Fibroblast of villous mesenchyme (primary cell): ENCODE measurements at regions not wholly inside any gene's neighbourhood (a gene's known extent, or its start where the extent isn't known, plus 50 kb on each side); places are given as distances from the start of the nearest gene placed in this dataset.
A peak's percentile ranks its signal among the peaks of the same experiment; 100 is the strongest.

Experiments
- DNase-seq: peaks from one replicate; pipeline ENCODE4 v3.0.0-alpha.2; 2010; ENCODE audit warnings: low read depth
- H3K4me3 ChIP-seq: 2 replicates; pipeline ENCODE4 v1.5.1; 2011; ENCODE audit warnings: low read depth, mild to moderate bottlenecking, low read length
- TF ChIP-seq, protein P1 (sequence below): IDR thresholded peaks from 2 replicates; pipeline ENCODE4 v1.5.1; 2012; ENCODE audit warnings: low read depth, mild to moderate bottlenecking, low read length; ENCODE audit not compliant: insufficient read depth

- TF ChIP-seq, protein P1, sequence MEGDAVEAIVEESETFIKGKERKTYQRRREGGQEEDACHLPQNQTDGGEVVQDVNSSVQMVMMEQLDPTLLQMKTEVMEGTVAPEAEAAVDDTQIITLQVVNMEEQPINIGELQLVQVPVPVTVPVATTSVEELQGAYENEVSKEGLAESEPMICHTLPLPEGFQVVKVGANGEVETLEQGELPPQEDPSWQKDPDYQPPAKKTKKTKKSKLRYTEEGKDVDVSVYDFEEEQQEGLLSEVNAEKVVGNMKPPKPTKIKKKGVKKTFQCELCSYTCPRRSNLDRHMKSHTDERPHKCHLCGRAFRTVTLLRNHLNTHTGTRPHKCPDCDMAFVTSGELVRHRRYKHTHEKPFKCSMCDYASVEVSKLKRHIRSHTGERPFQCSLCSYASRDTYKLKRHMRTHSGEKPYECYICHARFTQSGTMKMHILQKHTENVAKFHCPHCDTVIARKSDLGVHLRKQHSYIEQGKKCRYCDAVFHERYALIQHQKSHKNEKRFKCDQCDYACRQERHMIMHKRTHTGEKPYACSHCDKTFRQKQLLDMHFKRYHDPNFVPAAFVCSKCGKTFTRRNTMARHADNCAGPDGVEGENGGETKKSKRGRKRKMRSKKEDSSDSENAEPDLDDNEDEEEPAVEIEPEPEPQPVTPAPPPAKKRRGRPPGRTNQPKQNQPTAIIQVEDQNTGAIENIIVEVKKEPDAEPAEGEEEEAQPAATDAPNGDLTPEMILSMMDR = no peak
- DNase-seq = no peak
Observed at GRCh38 chr9:80619356-80619755, 1047.6 kb downstream of the TLE4 start.

GRCh38 chr9:80615964-80616363 lies 1044.2 kb downstream of the TLE4 start:
- H3K4me3 ChIP-seq = no peak overlapping the region
- peak; percentile 1 for DNase-seq
- TF ChIP-seq, protein P1 = no peak

More at GRCh38 chr9:80619356-80619755, 1047.6 kb downstream of the TLE4 start:
- H3K4me3 ChIP-seq = no peak overlapping the region

GRCh38 chr9:80605793-80606192 lies 1034.0 kb downstream of the TLE4 start:
- DNase-seq = no peak
- H3K4me3 ChIP-seq = no peak overlapping the region
- TF ChIP-seq, protein P1 = no peak

DNA sequence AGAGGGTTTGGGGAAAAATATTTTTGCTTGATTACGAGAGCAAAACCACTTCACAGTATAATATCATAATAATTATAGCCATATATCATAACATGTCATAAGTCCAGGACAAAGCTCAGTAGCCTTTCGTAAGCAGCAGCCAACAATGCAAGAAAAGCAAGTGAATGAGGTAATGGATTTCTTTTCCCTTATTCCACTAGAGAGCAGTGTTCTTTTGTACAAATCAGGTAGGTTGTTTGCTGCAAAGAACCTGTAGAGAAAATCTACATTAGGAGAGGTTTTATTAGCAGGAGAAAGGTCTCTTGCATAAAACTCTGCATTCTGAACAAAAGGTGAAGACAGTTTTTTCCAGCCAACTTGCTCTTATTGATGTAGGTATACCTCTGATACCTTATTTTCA lies 1033.4 kb downstream of the TLE4 start:
- DNase-seq = peak; percentile 34
- no peak overlapping the region for H3K4me3 ChIP-seq
- TF ChIP-seq, protein P1 = peak; percentile 45

- no peak overlapping the region for H3K4me3 ChIP-seq
- TF ChIP-seq, protein P1 = no peak
- no peak for DNase-seq
Observed at GRCh38 chr9:80602291-80602690, 1030.5 kb downstream of the TLE4 start.

DNA sequence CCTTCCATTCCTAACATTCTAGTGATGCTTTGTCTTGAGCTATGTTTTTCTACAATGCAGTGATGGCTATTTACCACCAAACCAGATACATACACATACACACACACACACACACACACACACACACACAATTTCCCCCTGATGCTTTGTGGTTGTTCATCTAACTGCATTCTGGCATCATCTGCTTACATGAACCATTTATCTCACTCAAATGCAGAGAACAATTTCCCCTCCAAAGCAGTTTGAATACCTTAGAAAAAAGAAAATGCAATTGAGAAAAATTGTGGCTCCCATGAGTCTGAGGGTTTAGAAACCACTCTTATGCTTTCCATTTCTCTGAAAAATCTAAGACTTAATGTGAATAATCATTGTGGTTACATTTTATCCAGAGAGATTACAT lies 1024.8 kb downstream of the TLE4 start:
- H3K4me3 ChIP-seq = no peak overlapping the region
- TF ChIP-seq, protein P1 = no peak
- no peak for DNase-seq

DNA sequence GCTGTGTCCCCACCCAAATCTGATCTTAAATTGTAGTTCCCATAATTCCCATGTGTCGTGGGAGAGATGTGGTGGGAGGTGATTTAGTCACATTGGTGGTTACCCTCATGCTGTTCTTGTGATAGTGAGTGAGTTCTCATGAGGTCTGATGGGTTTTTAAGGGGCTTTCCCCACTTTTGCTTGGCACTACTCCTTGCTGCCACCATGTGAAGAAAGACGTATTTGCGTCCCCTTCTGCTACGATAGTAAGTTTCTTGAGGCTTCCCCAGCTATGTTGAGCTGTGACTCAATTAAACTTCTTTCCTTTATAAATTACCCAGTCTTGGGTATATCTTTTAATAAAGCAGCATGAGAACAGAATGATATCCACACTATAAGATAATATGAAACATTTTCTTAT lies 1023.4 kb downstream of the TLE4 start:
- TF ChIP-seq, protein P1 = no peak
- no peak for DNase-seq
- no peak overlapping the region for H3K4me3 ChIP-seq
